Mucosa of descending colon (tissue), 3 donors: ENCODE measurements at regions not wholly inside any gene's neighbourhood (a gene's known extent, or its start where the extent isn't known, plus 50 kb on each side); places are given as distances from the start of the nearest gene placed in this dataset.

ENCODE experiments used
- ATAC-seq: fragments of 200-7000 bp; cut with Tn5 transposase; one replicate; pipeline ENCODE4 v1.9.1; 2020; ENCODE audit warnings: mild to moderate bottlenecking, moderate library complexity
- DNase-seq, 3 donors: peaks; one replicate each; pipeline ENCODE4 v3.0.0-alpha.2; 2020
- H3K36me3 ChIP-seq: fragments of 200-600 bp; one replicate; pipeline ENCODE4 v1.8.0; 2021; ENCODE audit warnings: low read depth, mild to moderate bottlenecking
- H3K4me1 ChIP-seq: fragments of 200-600 bp; one replicate; pipeline ENCODE4 v1.8.0; 2021; ENCODE audit warnings: low read depth, mild to moderate bottlenecking
- H3K4me3 ChIP-seq: fragments of 200-600 bp; one replicate; pipeline ENCODE4 v1.8.0; 2021; ENCODE audit warnings: mild to moderate bottlenecking
- H3K9me3 ChIP-seq: fragments of 200-600 bp; one replicate; pipeline ENCODE4 v1.8.0; 2021; ENCODE audit warnings: mild to moderate bottlenecking
- intact Hi-C, 2 donors: fragments of 100-400 bp; cut with DNase I in 1 of 2; cut with micrococcal nuclease in 1 of 2; formaldehyde crosslinking; loops; one replicate each; pipeline versions ENCODE4 v1.11.0 to v1.11.1; 2022; cut with DNase I, micrococcal nuclease
- TF ChIP-seq, protein P1 (sequence below): fragments of 200-600 bp; IDR thresholded peaks from one replicate; pipeline ENCODE4 v1.8.0; 2022; ENCODE audit warnings: antibody characterized with exemption, mild to moderate bottlenecking
- donor health status: DM: no; HTN: no; CAD: no; lungs with moderate emphysema.
- donor health status: DM: no; HTN: no; CAD: no.
- donor health status: DM: no; HTN: yes; CAD: no.

GRCh38 chr1:74818241-74818640 is 85.3 kb downstream of the TYW3 start:
- no peak for ATAC-seq
- TF ChIP-seq, protein P1, sequence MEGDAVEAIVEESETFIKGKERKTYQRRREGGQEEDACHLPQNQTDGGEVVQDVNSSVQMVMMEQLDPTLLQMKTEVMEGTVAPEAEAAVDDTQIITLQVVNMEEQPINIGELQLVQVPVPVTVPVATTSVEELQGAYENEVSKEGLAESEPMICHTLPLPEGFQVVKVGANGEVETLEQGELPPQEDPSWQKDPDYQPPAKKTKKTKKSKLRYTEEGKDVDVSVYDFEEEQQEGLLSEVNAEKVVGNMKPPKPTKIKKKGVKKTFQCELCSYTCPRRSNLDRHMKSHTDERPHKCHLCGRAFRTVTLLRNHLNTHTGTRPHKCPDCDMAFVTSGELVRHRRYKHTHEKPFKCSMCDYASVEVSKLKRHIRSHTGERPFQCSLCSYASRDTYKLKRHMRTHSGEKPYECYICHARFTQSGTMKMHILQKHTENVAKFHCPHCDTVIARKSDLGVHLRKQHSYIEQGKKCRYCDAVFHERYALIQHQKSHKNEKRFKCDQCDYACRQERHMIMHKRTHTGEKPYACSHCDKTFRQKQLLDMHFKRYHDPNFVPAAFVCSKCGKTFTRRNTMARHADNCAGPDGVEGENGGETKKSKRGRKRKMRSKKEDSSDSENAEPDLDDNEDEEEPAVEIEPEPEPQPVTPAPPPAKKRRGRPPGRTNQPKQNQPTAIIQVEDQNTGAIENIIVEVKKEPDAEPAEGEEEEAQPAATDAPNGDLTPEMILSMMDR, result no peak
- DNase-seq, result no peak
- Histone ChIP-seq H3K4me3 (no peak overlapping the region), H3K36me3 (no peaks in the 10 kb centered on the region), H3K4me1 (no peaks in the 10 kb centered on the region), H3K9me3 (no peaks in the 10 kb centered on the region)
- intact Hi-C loops, result no loop called here

- TF ChIP-seq, protein P1, result no peak
- ATAC-seq (no peak), DNase-seq (no peak)
- Histone ChIP-seq H3K36me3 (no peaks in the 10 kb centered on the region), H3K4me3 (no peak overlapping the region), H3K4me1 (no peaks in the 10 kb centered on the region), H3K9me3 (no peaks in the 10 kb centered on the region)
- intact Hi-C loops, result no loop called here
These were observed 85.9 kb downstream of the TYW3 start for GRCh38 chr1:74818661-74819456.

- ATAC-seq (no peak), DNase-seq (no peak)
- intact Hi-C loops, result no loop called here
- TF ChIP-seq, protein P1, result no peak
- Histone ChIP-seq H3K36me3 (no peaks in the 10 kb centered on the region), H3K9me3 (no peaks in the 10 kb centered on the region), H3K4me3 (no peak overlapping the region), H3K4me1 (no peaks in the 10 kb centered on the region)
These were observed 90.0 kb downstream of the TYW3 start for GRCh38 chr1:74822851-74823401.

GRCh38 chr1:74824497-74825107 is 91.7 kb downstream of the TYW3 start:
- H3K4me3 ChIP-seq, result no peak overlapping the region
- intact Hi-C loops, result no loop called here
- ATAC-seq (no peak), DNase-seq (no peak)
- H3K36me3 ChIP-seq, result no peaks in the 10 kb centered on the region
- TF ChIP-seq, protein P1, result no peak
- no peaks in the 10 kb centered on the region for H3K4me1 ChIP-seq
- no peaks in the 10 kb centered on the region for H3K9me3 ChIP-seq

- no peaks in the 10 kb centered on the region for H3K9me3 ChIP-seq
- H3K36me3 ChIP-seq, result no peaks in the 10 kb centered on the region
- H3K4me1 ChIP-seq, result no peaks in the 10 kb centered on the region
- DNase-seq (no peak), ATAC-seq (no peak)
- intact Hi-C loops, result no loop called here
- no peak overlapping the region for H3K4me3 ChIP-seq
- TF ChIP-seq, protein P1, result no peak
These were observed 97.8 kb downstream of the TYW3 start for GRCh38 chr1:74830766-74831165.
